H1 (cell line): ENCODE measurements at regions not wholly inside any gene's neighbourhood (a gene's known extent, or its start where the extent isn't known, plus 50 kb on each side); places are given as distances from the start of the nearest gene placed in this dataset.

ENCODE experiments used
- TAF7 ChIP-seq: optimal IDR thresholded peaks from 2 replicates; pipeline ENCODE3; 2011; ENCODE audit warnings: low read depth, mild to moderate bottlenecking, inconsistent platforms, low read length, moderate library complexity, borderline replicate concordance
- TF ChIP-seq, protein P1 (sequence below): IDR thresholded peaks from 2 replicates; pipeline ENCODE4 v1.6.1; 2012; ENCODE audit warnings: inconsistent platforms

DNA sequence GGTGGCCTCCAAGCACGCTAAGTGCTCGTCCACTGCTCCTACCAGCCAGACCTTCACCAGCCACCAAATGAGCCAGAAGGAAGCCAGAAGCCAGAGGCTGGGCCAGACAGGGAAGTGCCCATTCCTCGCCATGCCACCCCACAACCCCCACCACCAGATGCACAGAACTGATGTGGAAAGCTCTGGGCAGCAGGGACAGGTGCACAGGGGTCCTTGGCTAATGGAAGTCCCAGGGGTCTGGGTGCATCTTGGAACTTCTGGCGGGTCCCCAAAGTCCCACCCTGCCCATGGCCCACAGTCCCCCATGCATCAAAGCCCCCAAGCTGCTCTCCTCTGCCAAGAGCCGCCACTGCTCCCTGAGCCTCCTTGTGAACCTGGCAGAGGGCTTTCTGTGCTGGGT is 173.1 kb upstream of the ID2 start (continued):
- TF ChIP-seq, protein P1, sequence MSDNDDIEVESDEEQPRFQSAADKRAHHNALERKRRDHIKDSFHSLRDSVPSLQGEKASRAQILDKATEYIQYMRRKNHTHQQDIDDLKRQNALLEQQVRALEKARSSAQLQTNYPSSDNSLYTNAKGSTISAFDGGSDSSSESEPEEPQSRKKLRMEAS, result no peak
- TF ChIP-seq TAF7, result no peak
